H1 (cell line): ENCODE measurements at regions not wholly inside any gene's neighbourhood (a gene's known extent, or its start where the extent isn't known, plus 50 kb on each side); places are given as distances from the start of the nearest gene placed in this dataset.

Experiments
- CHD1 ChIP-seq: IDR thresholded peaks from 2 replicates; pipeline ENCODE4 v1.6.1; 2012; ENCODE audit warnings: low read depth, low read length, improper control_type of control experiment
- CREB1 ChIP-seq: IDR thresholded peaks from 2 replicates; pipeline ENCODE4 v1.6.1; 2012; ENCODE audit warnings: inconsistent platforms
- EGR1 ChIP-seq: IDR thresholded peaks from 2 replicates; pipeline ENCODE4 v1.6.1; 2011; ENCODE audit warnings: low read depth, low read length, borderline replicate concordance
- EZH2 ChIP-seq: fragments of 200-600 bp; sonication (generic); IDR thresholded peaks from 2 replicates; pipeline ENCODE4 v1.7.1; 2012; ENCODE audit warnings: low read depth, mild to moderate bottlenecking, moderate library complexity, low read length, inconsistent platforms; ENCODE audit not compliant: severe bottlenecking
- MAX ChIP-seq: IDR thresholded peaks from 2 replicates; pipeline ENCODE4 v1.6.1; 2012; ENCODE audit warnings: inconsistent platforms
- TAF1 ChIP-seq: IDR thresholded peaks from 2 replicates; pipeline ENCODE4 v1.6.1; 2011; ENCODE audit warnings: mild to moderate bottlenecking, low read depth, low read length
- ZNF274 ChIP-seq: IDR thresholded peaks from 2 replicates; pipeline ENCODE4 v1.7.0; 2012; ENCODE audit warnings: low read length, borderline replicate concordance; ENCODE audit errors: extremely low read depth
- TF ChIP-seq, protein P1 (sequence below), 3 experiments: IDR thresholded peaks; 1 replicate in 2 of 3; 2 replicates in 1 of 3; pipeline versions ENCODE4 v1.5.1 to v1.6.1; 2011; ENCODE audit warnings: low read length in 3 of 3, mild to moderate bottlenecking in 3 of 3, inconsistent platforms in 2 of 3, low read depth in 1 of 3, moderate library complexity in 1 of 3; ENCODE audit not compliant: insufficient read depth in 1 of 3; ENCODE audit errors: control extremely low read depth in 1 of 3
- TF ChIP-seq, protein P2 (sequence below): IDR thresholded peaks from 2 replicates; pipeline ENCODE4 v1.6.1; 2011; ENCODE audit warnings: low read depth, mild to moderate bottlenecking, low read length; ENCODE audit not compliant: insufficient read depth

GRCh38 chr14:65250162-65250495 lies 147.8 kb upstream of the MAX start:
- TF ChIP-seq ZNF274 (no peak), CREB1 (no peak), TAF1 (no peak), MAX (no peak), EZH2 (no peak), EGR1 (no peak), CHD1 (no peak)
- TF ChIP-seq, protein P1, sequence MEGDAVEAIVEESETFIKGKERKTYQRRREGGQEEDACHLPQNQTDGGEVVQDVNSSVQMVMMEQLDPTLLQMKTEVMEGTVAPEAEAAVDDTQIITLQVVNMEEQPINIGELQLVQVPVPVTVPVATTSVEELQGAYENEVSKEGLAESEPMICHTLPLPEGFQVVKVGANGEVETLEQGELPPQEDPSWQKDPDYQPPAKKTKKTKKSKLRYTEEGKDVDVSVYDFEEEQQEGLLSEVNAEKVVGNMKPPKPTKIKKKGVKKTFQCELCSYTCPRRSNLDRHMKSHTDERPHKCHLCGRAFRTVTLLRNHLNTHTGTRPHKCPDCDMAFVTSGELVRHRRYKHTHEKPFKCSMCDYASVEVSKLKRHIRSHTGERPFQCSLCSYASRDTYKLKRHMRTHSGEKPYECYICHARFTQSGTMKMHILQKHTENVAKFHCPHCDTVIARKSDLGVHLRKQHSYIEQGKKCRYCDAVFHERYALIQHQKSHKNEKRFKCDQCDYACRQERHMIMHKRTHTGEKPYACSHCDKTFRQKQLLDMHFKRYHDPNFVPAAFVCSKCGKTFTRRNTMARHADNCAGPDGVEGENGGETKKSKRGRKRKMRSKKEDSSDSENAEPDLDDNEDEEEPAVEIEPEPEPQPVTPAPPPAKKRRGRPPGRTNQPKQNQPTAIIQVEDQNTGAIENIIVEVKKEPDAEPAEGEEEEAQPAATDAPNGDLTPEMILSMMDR (IDR thresholded peaks at IDR 0.05; ENCODE audit: control extremely low read depth in 1 of 3, insufficient read depth in 1 of 3, low read depth in 1 of 3, low read length in 3 of 3), result no peak
- TF ChIP-seq, protein P2, sequence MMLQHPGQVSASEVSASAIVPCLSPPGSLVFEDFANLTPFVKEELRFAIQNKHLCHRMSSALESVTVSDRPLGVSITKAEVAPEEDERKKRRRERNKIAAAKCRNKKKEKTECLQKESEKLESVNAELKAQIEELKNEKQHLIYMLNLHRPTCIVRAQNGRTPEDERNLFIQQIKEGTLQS, result no peak
